ENCODE measurements at regions not wholly inside any gene's neighbourhood (a gene's known extent, or its start where the extent isn't known, plus 50 kb on each side); places are given as distances from the start of the nearest gene placed in this dataset.

DNA sequence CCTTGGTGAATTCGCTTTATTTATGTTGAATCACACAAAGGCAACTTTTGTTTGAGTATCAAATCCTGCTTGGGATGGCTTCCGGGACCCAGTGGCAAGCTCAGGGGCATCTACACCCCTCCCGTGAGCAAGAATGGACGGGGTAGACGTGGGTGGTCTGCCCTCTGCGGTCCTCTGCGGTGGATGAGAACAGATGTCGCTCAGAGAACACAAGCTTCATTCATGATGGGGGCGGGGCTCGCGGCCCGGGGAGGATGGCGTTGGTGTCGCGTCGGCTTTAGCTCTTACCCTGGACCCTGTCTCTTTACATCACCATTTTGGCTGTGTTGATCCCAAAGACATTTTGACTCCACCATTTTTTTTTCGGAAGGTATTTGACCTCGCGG is 158.5 kb upstream of the RTL1 start:
- Histone ChIP-seq H3F3A (ENCODE audit: insufficient read depth, low read length, poor library complexity, severe bottlenecking) (no peaks in the 10 kb centered on the region), H3K4me3 (ENCODE audit: low read length) (no peak overlapping the region), H3K36me3 (ENCODE audit: insufficient read depth, low read length) (no peaks in the 10 kb centered on the region), H3K4me2 (ENCODE audit: low read length) (no peak overlapping the region), H3K27ac (ENCODE audit: low read length) (peak overlapping the region; percentile 20), H3K9ac (ENCODE audit: low read length) (no peak overlapping the region), H3K79me2 (replicated peaks; ENCODE audit: insufficient read depth, low read length) (no peaks in the 10 kb centered on the region), H2AFZ (ENCODE audit: low read depth, low read length) (no peak overlapping the region), H3K27me3 (ENCODE audit: insufficient read depth, low read depth, low read length) (no peaks in the 10 kb centered on the region), H3K9me3 (ENCODE audit: low read length) (no peaks in the 10 kb centered on the region), H3K9me2 (ENCODE audit: insufficient read depth, low read length) (no peaks in the 10 kb centered on the region), H4K20me1 (ENCODE audit: insufficient read depth) (no peaks in the 10 kb centered on the region)
- TF ChIP-seq, protein P1, sequence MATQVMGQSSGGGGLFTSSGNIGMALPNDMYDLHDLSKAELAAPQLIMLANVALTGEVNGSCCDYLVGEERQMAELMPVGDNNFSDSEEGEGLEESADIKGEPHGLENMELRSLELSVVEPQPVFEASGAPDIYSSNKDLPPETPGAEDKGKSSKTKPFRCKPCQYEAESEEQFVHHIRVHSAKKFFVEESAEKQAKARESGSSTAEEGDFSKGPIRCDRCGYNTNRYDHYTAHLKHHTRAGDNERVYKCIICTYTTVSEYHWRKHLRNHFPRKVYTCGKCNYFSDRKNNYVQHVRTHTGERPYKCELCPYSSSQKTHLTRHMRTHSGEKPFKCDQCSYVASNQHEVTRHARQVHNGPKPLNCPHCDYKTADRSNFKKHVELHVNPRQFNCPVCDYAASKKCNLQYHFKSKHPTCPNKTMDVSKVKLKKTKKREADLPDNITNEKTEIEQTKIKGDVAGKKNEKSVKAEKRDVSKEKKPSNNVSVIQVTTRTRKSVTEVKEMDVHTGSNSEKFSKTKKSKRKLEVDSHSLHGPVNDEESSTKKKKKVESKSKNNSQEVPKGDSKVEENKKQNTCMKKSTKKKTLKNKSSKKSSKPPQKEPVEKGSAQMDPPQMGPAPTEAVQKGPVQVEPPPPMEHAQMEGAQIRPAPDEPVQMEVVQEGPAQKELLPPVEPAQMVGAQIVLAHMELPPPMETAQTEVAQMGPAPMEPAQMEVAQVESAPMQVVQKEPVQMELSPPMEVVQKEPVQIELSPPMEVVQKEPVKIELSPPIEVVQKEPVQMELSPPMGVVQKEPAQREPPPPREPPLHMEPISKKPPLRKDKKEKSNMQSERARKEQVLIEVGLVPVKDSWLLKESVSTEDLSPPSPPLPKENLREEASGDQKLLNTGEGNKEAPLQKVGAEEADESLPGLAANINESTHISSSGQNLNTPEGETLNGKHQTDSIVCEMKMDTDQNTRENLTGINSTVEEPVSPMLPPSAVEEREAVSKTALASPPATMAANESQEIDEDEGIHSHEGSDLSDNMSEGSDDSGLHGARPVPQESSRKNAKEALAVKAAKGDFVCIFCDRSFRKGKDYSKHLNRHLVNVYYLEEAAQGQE (IDR thresholded peaks at IDR 0.05; ENCODE audit: borderline replicate concordance) = no peak
- TF ChIP-seq EZH2 (IDR thresholded peaks at IDR 0.05; ENCODE audit: borderline replicate concordance, insufficient read depth, low read length, poor library complexity, severe bottlenecking) (no peak), SMC3 (conservative IDR thresholded peaks at IDR 0.05; ENCODE audit: poor library complexity) (no peak), MXI1 (conservative IDR thresholded peaks at IDR 0.05; ENCODE audit: poor library complexity, severe bottlenecking) (no peak), TAF1 (IDR thresholded peaks at IDR 0.05; ENCODE audit: low read depth) (no peak), POLR2AphosphoS5 (IDR thresholded peaks at IDR 0.05) (no peak), EP300 (conservative IDR thresholded peaks at IDR 0.05; ENCODE audit: poor library complexity, severe bottlenecking) (no peak), RAD21 (conservative IDR thresholded peaks at IDR 0.05) (no peak)
- TF ChIP-seq, protein P2, sequence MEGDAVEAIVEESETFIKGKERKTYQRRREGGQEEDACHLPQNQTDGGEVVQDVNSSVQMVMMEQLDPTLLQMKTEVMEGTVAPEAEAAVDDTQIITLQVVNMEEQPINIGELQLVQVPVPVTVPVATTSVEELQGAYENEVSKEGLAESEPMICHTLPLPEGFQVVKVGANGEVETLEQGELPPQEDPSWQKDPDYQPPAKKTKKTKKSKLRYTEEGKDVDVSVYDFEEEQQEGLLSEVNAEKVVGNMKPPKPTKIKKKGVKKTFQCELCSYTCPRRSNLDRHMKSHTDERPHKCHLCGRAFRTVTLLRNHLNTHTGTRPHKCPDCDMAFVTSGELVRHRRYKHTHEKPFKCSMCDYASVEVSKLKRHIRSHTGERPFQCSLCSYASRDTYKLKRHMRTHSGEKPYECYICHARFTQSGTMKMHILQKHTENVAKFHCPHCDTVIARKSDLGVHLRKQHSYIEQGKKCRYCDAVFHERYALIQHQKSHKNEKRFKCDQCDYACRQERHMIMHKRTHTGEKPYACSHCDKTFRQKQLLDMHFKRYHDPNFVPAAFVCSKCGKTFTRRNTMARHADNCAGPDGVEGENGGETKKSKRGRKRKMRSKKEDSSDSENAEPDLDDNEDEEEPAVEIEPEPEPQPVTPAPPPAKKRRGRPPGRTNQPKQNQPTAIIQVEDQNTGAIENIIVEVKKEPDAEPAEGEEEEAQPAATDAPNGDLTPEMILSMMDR (IDR thresholded peaks at IDR 0.05; ENCODE audit: poor library complexity, severe bottlenecking) = no peak

DNA sequence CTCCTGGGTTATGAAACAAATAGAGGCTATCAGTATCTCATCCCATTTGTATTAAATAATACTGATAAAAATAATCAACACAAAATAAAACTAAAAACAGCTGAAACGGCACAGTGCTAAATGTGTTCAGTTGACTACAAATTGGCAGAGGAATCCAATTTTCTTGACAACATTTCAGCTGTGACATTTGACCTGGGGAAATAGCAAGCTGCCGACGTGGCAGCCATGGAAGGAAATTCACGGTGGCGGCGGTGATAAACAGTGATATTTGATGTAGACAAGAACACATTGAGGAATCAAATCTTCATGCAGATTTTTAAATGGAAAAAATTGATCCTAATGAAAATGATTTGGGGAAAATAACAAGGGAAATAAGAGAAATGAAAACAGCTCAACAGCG is 159.1 kb upstream of the RTL1 start:
- H3F3A ChIP-seq (ENCODE audit: insufficient read depth, low read length, poor library complexity, severe bottlenecking) = peaks cover 1% of the 10 kb centered on the region
- H3K36me3 ChIP-seq (ENCODE audit: insufficient read depth, low read length) = no peaks in the 10 kb centered on the region
- peak overlapping the region; percentile 20 for H3K27ac ChIP-seq (ENCODE audit: low read length)
- H3K27me3 ChIP-seq (ENCODE audit: insufficient read depth, low read depth, low read length) = no peaks in the 10 kb centered on the region
- H3K4me2 ChIP-seq (ENCODE audit: low read length) = peak overlapping the region; percentile 14
- no peak overlapping the region for H3K4me3 ChIP-seq (ENCODE audit: low read length)
- no peaks in the 10 kb centered on the region for H4K20me1 ChIP-seq (ENCODE audit: insufficient read depth)
- H3K9me3 ChIP-seq (ENCODE audit: low read length) = no peaks in the 10 kb centered on the region
- no peaks in the 10 kb centered on the region for H3K9me2 ChIP-seq (ENCODE audit: insufficient read depth, low read length)
- peak overlapping the region; percentile 51 for H2AFZ ChIP-seq (ENCODE audit: low read depth, low read length)
- no peak overlapping the region for H3K9ac ChIP-seq (ENCODE audit: low read length)
- no peak for TF ChIP-seq MXI1 (conservative IDR thresholded peaks at IDR 0.05; ENCODE audit: poor library complexity, severe bottlenecking)
- no peak for TF ChIP-seq RAD21 (conservative IDR thresholded peaks at IDR 0.05)
- TF ChIP-seq, protein P2 (IDR thresholded peaks at IDR 0.05; ENCODE audit: poor library complexity, severe bottlenecking) = no peak
- TF ChIP-seq SMC3 (conservative IDR thresholded peaks at IDR 0.05; ENCODE audit: poor library complexity) = no peak
- no peak for TF ChIP-seq TAF1 (IDR thresholded peaks at IDR 0.05; ENCODE audit: low read depth)
- TF ChIP-seq EP300 (conservative IDR thresholded peaks at IDR 0.05; ENCODE audit: poor library complexity, severe bottlenecking) = no peak
- TF ChIP-seq POLR2AphosphoS5 (IDR thresholded peaks at IDR 0.05) = no peak
- TF ChIP-seq, protein P1 (IDR thresholded peaks at IDR 0.05; ENCODE audit: borderline replicate concordance) = no peak
- no peak for TF ChIP-seq EZH2 (IDR thresholded peaks at IDR 0.05; ENCODE audit: borderline replicate concordance, insufficient read depth, low read length, poor library complexity, severe bottlenecking)
- H3K79me2 ChIP-seq (replicated peaks; ENCODE audit: insufficient read depth, low read length) = no peaks in the 10 kb centered on the region

All from neural cell (in vitro differentiated cells).